ENCODE measurements at regions not wholly inside any gene's neighbourhood (a gene's known extent, or its start where the extent isn't known, plus 50 kb on each side); places are given as distances from the start of the nearest gene placed in this dataset.

DNA sequence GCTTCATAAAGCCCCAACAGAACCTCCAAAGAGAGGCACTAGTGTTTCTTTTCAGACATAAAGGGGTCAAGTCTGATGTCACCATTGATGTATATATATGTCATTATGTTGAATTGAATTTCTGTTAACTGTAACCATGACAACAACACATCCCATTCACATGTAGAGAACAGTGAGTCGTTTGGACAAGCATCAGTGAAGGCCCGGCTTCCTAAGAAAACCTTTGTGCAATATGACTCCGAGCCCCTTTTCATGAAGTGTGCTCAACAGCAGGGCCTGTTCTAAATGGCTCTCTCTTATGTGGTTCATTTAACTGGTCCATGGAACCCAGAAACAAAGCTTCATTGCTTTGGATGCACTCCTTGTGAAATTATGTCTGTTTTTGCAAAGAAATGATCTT is 67.2 kb upstream of the UBL3 start:
- no peak overlapping the region for H3K9ac ChIP-seq (ENCODE audit: low read depth, low read length)
- H3K4me3 ChIP-seq (ENCODE audit: low read length), result no peak overlapping the region
- H3K9me3 ChIP-seq (ENCODE audit: insufficient read depth, low read depth, low read length), result no peaks in the 10 kb centered on the region
- H3K27ac ChIP-seq (ENCODE audit: low read length), result no peak overlapping the region
- H3K4me1 ChIP-seq (ENCODE audit: insufficient read depth, low read length), result no peaks in the 10 kb centered on the region
- H3K36me3 ChIP-seq (ENCODE audit: insufficient read depth, low read depth, low read length), result no peaks in the 10 kb centered on the region
- H3K27me3 ChIP-seq (ENCODE audit: insufficient read depth, low read length), result no peaks in the 10 kb centered on the region

DNA sequence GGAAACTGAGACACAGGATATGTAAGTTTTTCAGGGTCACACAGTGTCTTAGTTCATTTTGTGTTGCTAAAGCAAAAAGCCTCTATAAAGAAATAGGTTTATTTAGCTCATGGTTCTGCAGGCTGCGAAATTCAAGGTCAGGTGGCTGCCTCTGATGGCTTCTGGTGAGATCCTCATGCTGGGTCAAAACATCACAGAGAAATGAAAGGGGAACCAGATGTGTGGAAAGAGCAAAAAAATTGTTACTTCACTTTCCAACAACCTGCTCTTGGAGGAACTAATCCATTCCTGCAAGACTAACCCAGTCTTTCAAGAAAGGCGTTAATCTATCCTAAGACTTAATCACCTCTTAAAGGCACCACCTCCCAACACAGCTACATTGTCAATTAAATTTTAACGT is 64.2 kb upstream of the UBL3 start:
- H3K9ac ChIP-seq (ENCODE audit: low read depth, low read length), result no peak overlapping the region
- H3K27ac ChIP-seq (ENCODE audit: low read length), result no peak overlapping the region
- H3K4me3 ChIP-seq (ENCODE audit: low read length), result no peak overlapping the region
- no peaks in the 10 kb centered on the region for H3K9me3 ChIP-seq (ENCODE audit: insufficient read depth, low read depth, low read length)
- H3K36me3 ChIP-seq (ENCODE audit: insufficient read depth, low read depth, low read length), result no peaks in the 10 kb centered on the region
- no peaks in the 10 kb centered on the region for H3K27me3 ChIP-seq (ENCODE audit: insufficient read depth, low read length)
- H3K4me1 ChIP-seq (ENCODE audit: insufficient read depth, low read length), result no peaks in the 10 kb centered on the region

DNA sequence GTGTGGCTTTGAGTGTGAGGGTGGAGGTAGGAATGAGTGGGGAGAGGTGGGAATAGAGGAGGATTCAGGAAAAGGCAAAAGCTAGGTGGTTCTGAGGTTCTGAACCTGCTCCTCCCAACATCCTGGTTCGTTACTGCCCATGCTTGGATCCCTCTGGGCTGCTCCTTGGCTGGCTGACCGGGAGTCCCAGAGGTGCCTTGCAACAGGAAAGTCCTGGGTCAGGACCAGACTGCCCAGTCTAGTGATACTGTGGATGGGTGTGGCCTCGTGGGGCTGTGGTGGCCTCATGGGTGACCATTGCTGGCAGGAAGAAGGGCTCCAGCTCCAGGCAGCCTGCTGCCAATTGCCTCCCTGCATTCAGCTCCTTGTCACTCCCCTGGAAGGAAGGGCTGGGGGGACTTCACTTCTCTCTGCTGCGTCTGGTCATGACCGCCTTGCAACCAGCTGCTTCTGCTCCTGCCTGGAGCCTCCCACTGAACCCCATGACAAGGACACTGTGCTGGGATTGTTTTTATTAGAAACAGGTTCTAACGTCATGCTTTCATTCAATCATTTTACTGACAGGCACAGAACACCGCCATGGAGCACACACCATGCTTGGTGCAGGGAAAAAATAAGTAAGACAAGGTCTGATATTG is 61.5 kb upstream of the UBL3 start:
- Histone ChIP-seq H3K4me3 (ENCODE audit: low read length) (no peak overlapping the region), H3K36me3 (ENCODE audit: insufficient read depth, low read depth, low read length) (no peaks in the 10 kb centered on the region), H3K4me1 (ENCODE audit: insufficient read depth, low read length) (no peaks in the 10 kb centered on the region), H3K9me3 (ENCODE audit: insufficient read depth, low read depth, low read length) (no peaks in the 10 kb centered on the region), H3K27ac (ENCODE audit: low read length) (no peak overlapping the region), H3K27me3 (ENCODE audit: insufficient read depth, low read length) (no peaks in the 10 kb centered on the region), H3K9ac (ENCODE audit: low read depth, low read length) (no peak overlapping the region)

DNA sequence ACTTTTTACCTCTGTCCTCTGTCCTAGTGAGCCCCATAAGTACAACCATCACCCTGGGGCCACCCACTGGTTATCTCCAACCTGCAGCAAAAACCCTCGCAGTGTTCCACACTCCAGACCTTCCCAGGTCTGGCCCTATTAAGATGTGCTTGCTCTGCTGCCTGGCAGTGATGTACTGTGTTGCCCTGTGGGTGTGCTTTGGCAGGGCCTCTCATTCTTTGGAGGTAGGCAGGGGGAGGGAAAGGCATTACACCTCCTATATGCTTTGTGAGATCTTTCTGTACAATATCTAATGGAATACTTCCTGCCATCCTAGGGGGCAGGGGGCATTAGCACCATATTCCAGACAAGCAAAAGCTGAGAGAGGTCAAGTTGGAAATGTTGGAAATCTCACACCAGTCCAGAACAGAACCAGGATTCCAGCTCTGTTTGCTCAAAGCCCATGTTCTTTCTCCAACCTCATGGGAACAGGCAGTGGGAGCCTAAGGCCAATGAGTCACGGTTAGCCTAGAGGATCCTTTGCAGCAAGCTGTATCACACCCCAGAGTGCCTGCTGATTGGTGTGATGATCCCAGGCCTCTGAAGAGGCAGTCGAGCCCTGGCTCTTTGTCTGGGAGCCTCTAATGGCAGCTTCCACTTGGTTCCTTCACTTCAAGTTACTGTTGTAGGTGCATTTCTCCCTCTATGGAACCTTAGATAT is 59.7 kb upstream of the UBL3 start:
- no peak overlapping the region for H3K4me3 ChIP-seq (ENCODE audit: low read length)
- H3K9me3 ChIP-seq (ENCODE audit: insufficient read depth, low read depth, low read length), result no peaks in the 10 kb centered on the region
- H3K27ac ChIP-seq (ENCODE audit: low read length), result no peak overlapping the region
- H3K36me3 ChIP-seq (ENCODE audit: insufficient read depth, low read depth, low read length), result no peaks in the 10 kb centered on the region
- H3K9ac ChIP-seq (ENCODE audit: low read depth, low read length), result no peak overlapping the region
- H3K4me1 ChIP-seq (ENCODE audit: insufficient read depth, low read length), result no peaks in the 10 kb centered on the region
- H3K27me3 ChIP-seq (ENCODE audit: insufficient read depth, low read length), result no peaks in the 10 kb centered on the region

DNA sequence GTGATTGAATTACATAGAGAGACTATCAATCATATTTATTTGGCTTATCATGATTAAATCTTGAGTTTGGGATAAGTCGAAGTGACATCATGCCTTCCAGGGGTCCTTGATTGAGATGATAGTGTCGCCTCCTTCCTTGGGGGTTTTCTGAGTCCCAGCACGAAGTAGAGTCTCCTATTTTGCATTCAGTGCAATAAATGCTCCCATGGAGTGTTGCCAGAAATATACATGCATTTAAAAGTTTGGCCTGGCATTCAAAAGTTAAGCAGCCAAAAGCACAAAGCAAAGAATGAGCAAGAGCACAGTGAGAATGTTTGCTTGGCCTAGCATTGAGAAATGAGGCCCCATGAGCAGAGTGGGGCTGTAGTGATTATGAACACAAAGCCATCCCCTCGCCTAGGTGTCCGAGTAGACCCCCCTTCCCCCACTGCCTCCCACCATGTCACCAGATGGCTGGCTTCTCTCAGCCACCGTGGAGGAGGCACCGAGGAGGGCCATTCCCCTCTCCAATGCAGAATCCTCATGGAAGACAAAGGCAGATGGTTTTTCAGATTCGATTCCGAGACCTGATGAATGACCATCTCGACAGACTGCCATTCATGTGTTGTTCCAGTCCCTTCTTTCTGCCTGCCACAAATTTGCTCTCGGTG is 58.8 kb upstream of the UBL3 start:
- H3K27ac ChIP-seq (ENCODE audit: low read length), result no peak overlapping the region
- no peaks in the 10 kb centered on the region for H3K4me1 ChIP-seq (ENCODE audit: insufficient read depth, low read length)
- no peak overlapping the region for H3K9ac ChIP-seq (ENCODE audit: low read depth, low read length)
- H3K36me3 ChIP-seq (ENCODE audit: insufficient read depth, low read depth, low read length), result no peaks in the 10 kb centered on the region
- no peaks in the 10 kb centered on the region for H3K9me3 ChIP-seq (ENCODE audit: insufficient read depth, low read depth, low read length)
- no peak overlapping the region for H3K4me3 ChIP-seq (ENCODE audit: low read length)
- H3K27me3 ChIP-seq (ENCODE audit: insufficient read depth, low read length), result no peaks in the 10 kb centered on the region

DNA sequence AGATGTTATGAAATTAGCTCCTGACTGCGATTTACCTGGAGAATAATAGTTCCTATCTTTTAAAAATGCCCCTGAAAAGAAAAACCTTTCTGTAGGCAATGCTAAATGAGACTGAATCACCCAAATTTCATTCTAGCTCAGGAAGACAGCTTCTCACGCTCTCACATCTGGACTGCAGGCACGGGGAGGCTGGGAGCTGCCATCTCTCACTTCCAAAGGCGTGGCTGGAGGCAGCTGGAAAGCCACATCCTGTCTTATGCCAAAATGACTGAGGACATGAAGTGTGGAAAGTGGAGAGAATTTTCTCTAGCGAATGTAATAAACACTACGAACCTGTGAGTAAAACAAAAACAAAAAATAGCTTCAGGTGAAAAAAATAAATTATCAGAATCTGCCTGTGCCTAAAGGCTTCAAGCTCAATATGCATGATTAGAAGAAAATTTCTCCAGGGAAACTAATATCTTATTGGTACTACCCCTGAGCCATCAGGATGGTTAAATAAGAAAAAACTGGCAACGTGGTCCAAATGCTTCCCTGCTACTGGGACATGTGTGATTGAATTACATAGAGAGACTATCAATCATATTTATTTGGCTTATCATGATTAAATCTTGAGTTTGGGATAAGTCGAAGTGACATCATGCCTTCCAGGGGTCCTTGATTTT is 58.1 kb upstream of the UBL3 start:
- Histone ChIP-seq H3K36me3 (ENCODE audit: insufficient read depth, low read depth, low read length) (no peaks in the 10 kb centered on the region), H3K9ac (ENCODE audit: low read depth, low read length) (no peak overlapping the region), H3K4me3 (ENCODE audit: low read length) (no peak overlapping the region), H3K27me3 (ENCODE audit: insufficient read depth, low read length) (no peaks in the 10 kb centered on the region), H3K4me1 (ENCODE audit: insufficient read depth, low read length) (no peaks in the 10 kb centered on the region), H3K9me3 (ENCODE audit: insufficient read depth, low read depth, low read length) (no peaks in the 10 kb centered on the region), H3K27ac (ENCODE audit: low read length) (no peak overlapping the region)

DNA sequence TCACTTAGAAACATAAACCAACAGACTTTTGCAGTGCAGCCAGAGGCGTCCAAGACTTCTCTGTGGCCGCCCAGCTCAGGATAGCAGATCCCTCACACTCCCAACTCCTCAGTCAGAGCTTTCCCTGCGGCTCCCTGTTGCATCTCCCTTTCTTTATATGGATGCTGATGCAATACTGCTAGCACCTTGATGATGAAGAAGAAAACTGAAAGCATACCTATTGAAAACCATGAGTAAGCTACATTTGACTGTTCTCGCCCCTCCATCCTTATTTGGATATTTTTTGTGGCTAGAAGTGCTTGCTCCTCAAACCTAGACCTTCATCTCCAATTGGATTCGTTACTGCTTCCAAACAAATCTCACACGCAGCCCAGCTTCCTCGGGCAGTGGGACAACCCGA is 57.3 kb upstream of the UBL3 start:
- Histone ChIP-seq H3K9me3 (ENCODE audit: insufficient read depth, low read depth, low read length) (no peaks in the 10 kb centered on the region), H3K36me3 (ENCODE audit: insufficient read depth, low read depth, low read length) (no peaks in the 10 kb centered on the region), H3K27ac (ENCODE audit: low read length) (no peak overlapping the region), H3K4me1 (ENCODE audit: insufficient read depth, low read length) (0 out of 2 replicates have a peak, but pooled peaks cover 3% of the 10 kb centered on the region), H3K9ac (ENCODE audit: low read depth, low read length) (no peak overlapping the region), H3K27me3 (ENCODE audit: insufficient read depth, low read length) (no peaks in the 10 kb centered on the region), H3K4me3 (ENCODE audit: low read length) (no peak overlapping the region)

DNA sequence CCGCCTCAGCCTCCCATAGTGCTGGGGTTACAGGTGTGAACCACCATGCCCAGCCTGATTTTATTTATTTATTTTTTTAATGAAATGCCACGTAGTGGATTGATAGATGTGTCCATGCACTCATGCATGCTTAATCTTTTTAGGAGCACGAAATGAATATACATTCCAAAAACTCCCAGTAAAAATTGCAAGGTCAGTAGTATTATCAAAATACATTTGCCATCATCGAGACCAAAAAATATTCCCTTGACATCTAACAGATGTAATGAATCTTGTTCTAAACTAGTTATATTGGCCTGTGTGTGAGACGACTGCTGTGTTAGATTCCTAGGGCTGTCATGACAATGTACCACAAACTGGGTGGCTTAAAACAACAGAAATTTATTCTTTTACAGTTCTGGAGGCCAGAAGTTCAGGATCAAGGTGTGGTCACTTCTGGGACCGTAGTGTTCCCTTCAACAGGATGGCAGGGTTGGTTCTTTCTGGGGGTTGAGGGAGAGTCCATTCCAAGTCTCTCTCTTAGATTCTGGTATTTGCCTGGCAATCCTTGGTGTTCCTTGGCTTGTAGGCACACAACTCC is 56.1 kb upstream of the UBL3 start:
- no peaks in the 10 kb centered on the region for H3K27me3 ChIP-seq (ENCODE audit: insufficient read depth, low read length)
- H3K9me3 ChIP-seq (ENCODE audit: insufficient read depth, low read depth, low read length), result no peaks in the 10 kb centered on the region
- H3K27ac ChIP-seq (ENCODE audit: low read length), result no peak overlapping the region
- no peak overlapping the region for H3K9ac ChIP-seq (ENCODE audit: low read depth, low read length)
- H3K4me1 ChIP-seq (ENCODE audit: insufficient read depth, low read length), result 0 out of 2 replicates have a peak, but pooled peaks cover 5% of the 10 kb centered on the region
- no peak overlapping the region for H3K4me3 ChIP-seq (ENCODE audit: low read length)
- H3K36me3 ChIP-seq (ENCODE audit: insufficient read depth, low read depth, low read length), result no peaks in the 10 kb centered on the region

DNA sequence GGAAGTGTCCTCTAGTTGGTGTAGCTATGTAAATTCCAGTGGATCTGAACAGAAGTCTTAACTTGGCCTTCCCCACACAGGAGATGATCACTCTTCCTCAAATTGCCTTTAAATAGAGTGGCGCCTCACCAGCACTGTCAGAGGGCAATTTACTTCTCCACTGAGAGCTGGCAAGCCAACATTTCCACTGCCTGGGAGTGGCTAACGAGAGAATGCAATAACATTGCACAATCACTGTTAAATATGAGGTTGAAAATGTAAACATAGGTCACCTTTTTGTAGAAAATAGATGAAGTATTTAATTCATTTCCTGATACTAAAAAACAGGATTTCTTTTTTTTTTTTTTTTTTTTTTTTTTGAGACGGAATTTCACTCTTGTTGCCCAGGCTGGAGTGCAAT is 55.4 kb upstream of the UBL3 start:
- Histone ChIP-seq H3K27ac (ENCODE audit: low read length) (no peak overlapping the region), H3K4me1 (ENCODE audit: insufficient read depth, low read length) (0 out of 2 replicates have a peak, but pooled peaks cover 5% of the 10 kb centered on the region), H3K9ac (ENCODE audit: low read depth, low read length) (no peak overlapping the region), H3K36me3 (ENCODE audit: insufficient read depth, low read depth, low read length) (no peaks in the 10 kb centered on the region), H3K27me3 (ENCODE audit: insufficient read depth, low read length) (no peaks in the 10 kb centered on the region), H3K4me3 (ENCODE audit: low read length) (no peak overlapping the region), H3K9me3 (ENCODE audit: insufficient read depth, low read depth, low read length) (no peaks in the 10 kb centered on the region)

DNA sequence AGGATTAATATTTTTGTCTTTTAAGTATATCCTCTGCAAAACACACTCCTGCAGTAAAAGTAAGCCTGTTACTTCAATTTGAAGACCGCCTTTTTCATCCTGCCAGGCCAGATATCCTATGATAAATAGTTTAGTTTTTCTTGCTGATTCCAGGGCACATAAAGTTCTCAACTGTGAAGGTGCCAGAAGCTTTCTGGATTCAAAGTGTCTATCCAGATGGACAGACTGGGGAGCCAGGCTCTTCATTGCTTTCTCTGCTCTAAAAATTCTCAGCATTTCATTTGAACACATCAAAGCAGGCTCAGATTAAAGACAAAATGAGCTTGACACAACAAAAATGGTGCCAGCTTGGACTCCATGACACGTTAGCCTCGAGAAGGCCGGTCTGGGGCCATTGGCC is 53.6 kb upstream of the UBL3 start:
- H3K27me3 ChIP-seq (ENCODE audit: insufficient read depth, low read length), result no peaks in the 10 kb centered on the region
- no peaks in the 10 kb centered on the region for H3K9me3 ChIP-seq (ENCODE audit: insufficient read depth, low read depth, low read length)
- 0 out of 2 replicates have a peak, but pooled peaks cover 5% of the 10 kb centered on the region for H3K4me1 ChIP-seq (ENCODE audit: insufficient read depth, low read length)
- no peak overlapping the region for H3K27ac ChIP-seq (ENCODE audit: low read length)
- H3K9ac ChIP-seq (ENCODE audit: low read depth, low read length), result no peak overlapping the region
- H3K4me3 ChIP-seq (ENCODE audit: low read length), result no peak overlapping the region
- H3K36me3 ChIP-seq (ENCODE audit: insufficient read depth, low read depth, low read length), result no peaks in the 10 kb centered on the region

DNA sequence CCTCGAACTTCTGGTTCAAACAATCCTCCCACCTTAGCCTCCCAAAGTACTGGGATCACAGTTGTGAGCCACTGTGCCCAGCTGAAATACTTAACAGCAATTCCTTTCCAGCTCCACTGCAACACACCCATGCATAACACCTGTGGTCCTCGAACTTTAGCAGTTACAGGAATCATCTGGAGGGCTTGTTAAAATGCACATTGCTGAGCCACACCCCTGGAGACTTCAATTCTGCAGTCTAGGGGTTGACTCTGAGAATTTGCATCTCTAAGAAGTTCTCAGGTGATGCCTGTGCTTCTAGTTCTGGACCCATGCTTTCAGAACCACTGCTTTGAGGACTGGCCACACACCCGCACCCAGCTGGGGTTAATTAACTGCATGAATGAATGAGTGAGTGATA is 53.1 kb upstream of the UBL3 start:
- H3K27me3 ChIP-seq (ENCODE audit: insufficient read depth, low read length), result no peaks in the 10 kb centered on the region
- no peaks in the 10 kb centered on the region for H3K9me3 ChIP-seq (ENCODE audit: insufficient read depth, low read depth, low read length)
- H3K27ac ChIP-seq (ENCODE audit: low read length), result no peak overlapping the region
- H3K4me3 ChIP-seq (ENCODE audit: low read length), result no peak overlapping the region
- H3K4me1 ChIP-seq (ENCODE audit: insufficient read depth, low read length), result 0 out of 2 replicates have a peak, but pooled peaks cover 5% of the 10 kb centered on the region
- no peak overlapping the region for H3K9ac ChIP-seq (ENCODE audit: low read depth, low read length)
- no peaks in the 10 kb centered on the region for H3K36me3 ChIP-seq (ENCODE audit: insufficient read depth, low read depth, low read length)

All from iPS-20b (cell line).